SU-DHL-6 (cell line): ENCODE measurements at regions not wholly inside any gene's neighbourhood (a gene's known extent, or its start where the extent isn't known, plus 50 kb on each side); places are given as distances from the start of the nearest gene placed in this dataset.

ENCODE experiments used
- H2AFZ ChIP-seq: fragments of 200-600 bp; sonication (generic); 2 replicates; pipeline ENCODE4 v1.6.1; 2014; ENCODE audit warnings: low read depth, mild to moderate bottlenecking, moderate library complexity, mixed read lengths, antibody characterized with exemption, low read length; ENCODE audit not compliant: severe bottlenecking
- H3F3A ChIP-seq: fragments of 200-600 bp; shearing (Covaris generic); 2 replicates; pipeline ENCODE4 v1.6.0; 2016; ENCODE audit warnings: antibody characterized with exemption, mild to moderate bottlenecking; ENCODE audit not compliant: insufficient read depth
- H3K27ac ChIP-seq: fragments of 200-600 bp; sonication (generic); 2 replicates; pipeline ENCODE4 v1.5.1; 2016; ENCODE audit warnings: low read depth, mild to moderate bottlenecking, low read length, moderate library complexity, mixed read lengths
- H3K27me3 ChIP-seq: fragments of 200-600 bp; sonication (generic), shearing (Covaris generic); 2 replicates; pipeline ENCODE4 v1.6.0; 2014; ENCODE audit warnings: mild to moderate bottlenecking, low read length
- H3K36me3 ChIP-seq: fragments of 200-600 bp; sonication (generic); 2 replicates; pipeline ENCODE4 v1.6.1; 2014; ENCODE audit warnings: mild to moderate bottlenecking, low read length, mixed read lengths
- H3K4me2 ChIP-seq: fragments of 300-600, 200-600 bp; shearing (Covaris generic), sonication (generic); 2 replicates; pipeline ENCODE4 v1.6.0; 2014; ENCODE audit warnings: low read length, low read depth, mild to moderate bottlenecking; ENCODE audit not compliant: poor library complexity, severe bottlenecking
- H3K4me3 ChIP-seq: fragments of 200-600 bp; sonication (generic); 2 replicates; pipeline ENCODE4 v1.5.1; 2014; ENCODE audit warnings: antibody characterized with exemption, low read length, mild to moderate bottlenecking, mixed read lengths; ENCODE audit not compliant: insufficient read depth, poor library complexity, severe bottlenecking
- H3K79me2 ChIP-seq: fragments of 200-600 bp; sonication (generic); 2 replicates; pipeline ENCODE4 v1.6.1; 2014; ENCODE audit warnings: mild to moderate bottlenecking, low read length, moderate library complexity; ENCODE audit not compliant: insufficient read depth
- H3K9ac ChIP-seq: fragments of 200-600 bp; sonication (generic); 2 replicates; pipeline ENCODE4 v1.7.0; 2014; ENCODE audit warnings: mild to moderate bottlenecking, low read length
- H3K9me2 ChIP-seq: fragments of 200-600 bp; sonication (generic); replicated peaks from 2 replicates; pipeline ENCODE4 v1.6.1; 2014; ENCODE audit warnings: low read length; ENCODE audit not compliant: insufficient read depth
- H3K9me3 ChIP-seq: fragments of 200-600 bp; sonication (generic); 2 replicates; pipeline ENCODE4 v1.6.1; 2014; ENCODE audit warnings: low read length, mixed read lengths; ENCODE audit not compliant: insufficient read depth
- H4K20me1 ChIP-seq: fragments of 200-600 bp; sonication (generic); 2 replicates; pipeline ENCODE4 v1.6.1; 2014; ENCODE audit warnings: low read depth, mild to moderate bottlenecking, antibody characterized with exemption, low read length, moderate library complexity, mixed read lengths
- EZH2phosphoT487 ChIP-seq: fragments of 200-600 bp; sonication (generic), shearing (Covaris generic); conservative IDR thresholded peaks from 2 replicates; pipeline ENCODE4 v1.6.1; 2018; ENCODE audit warnings: mild to moderate bottlenecking, antibody characterized with exemption, low read length, moderate library complexity, mixed read lengths
- TF ChIP-seq, protein P1 (sequence below): fragments of 200-600 bp; sonication (generic); IDR thresholded peaks from one replicate; pipeline ENCODE4 v1.5.1; 2017; ENCODE audit warnings: antibody characterized with exemption, mild to moderate bottlenecking, low read length, moderate library complexity; ENCODE audit not compliant: insufficient read depth, poor library complexity, severe bottlenecking

DNA sequence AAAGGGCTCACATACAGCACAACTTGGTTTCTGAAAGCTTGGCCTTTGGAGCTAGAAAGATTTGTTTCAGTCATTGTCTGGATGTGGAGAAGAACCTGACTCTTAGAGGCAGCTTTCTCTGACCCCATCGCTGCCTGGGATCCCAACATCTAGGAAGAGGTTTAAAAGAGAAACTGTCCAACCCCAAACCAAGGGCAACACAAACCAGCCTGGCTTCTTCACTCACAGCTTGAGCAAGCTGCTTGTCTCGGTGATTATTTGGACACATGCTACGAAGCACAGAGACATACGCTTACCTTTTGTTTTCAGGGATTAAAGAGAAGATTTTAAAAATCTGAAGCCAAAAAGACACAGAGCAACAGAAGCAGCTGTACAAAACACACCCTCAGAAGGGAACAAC is 109.8 kb downstream of the ETS2 start:
- no peaks in the 10 kb centered on the region for H3K9me3 ChIP-seq
- H3K4me2 ChIP-seq: no peak overlapping the region
- no peaks in the 10 kb centered on the region for H3K9me2 ChIP-seq
- no peak overlapping the region for H3K4me3 ChIP-seq
- no peak overlapping the region for H3K27ac ChIP-seq
- no peak for TF ChIP-seq EZH2phosphoT487
- TF ChIP-seq, protein P1, sequence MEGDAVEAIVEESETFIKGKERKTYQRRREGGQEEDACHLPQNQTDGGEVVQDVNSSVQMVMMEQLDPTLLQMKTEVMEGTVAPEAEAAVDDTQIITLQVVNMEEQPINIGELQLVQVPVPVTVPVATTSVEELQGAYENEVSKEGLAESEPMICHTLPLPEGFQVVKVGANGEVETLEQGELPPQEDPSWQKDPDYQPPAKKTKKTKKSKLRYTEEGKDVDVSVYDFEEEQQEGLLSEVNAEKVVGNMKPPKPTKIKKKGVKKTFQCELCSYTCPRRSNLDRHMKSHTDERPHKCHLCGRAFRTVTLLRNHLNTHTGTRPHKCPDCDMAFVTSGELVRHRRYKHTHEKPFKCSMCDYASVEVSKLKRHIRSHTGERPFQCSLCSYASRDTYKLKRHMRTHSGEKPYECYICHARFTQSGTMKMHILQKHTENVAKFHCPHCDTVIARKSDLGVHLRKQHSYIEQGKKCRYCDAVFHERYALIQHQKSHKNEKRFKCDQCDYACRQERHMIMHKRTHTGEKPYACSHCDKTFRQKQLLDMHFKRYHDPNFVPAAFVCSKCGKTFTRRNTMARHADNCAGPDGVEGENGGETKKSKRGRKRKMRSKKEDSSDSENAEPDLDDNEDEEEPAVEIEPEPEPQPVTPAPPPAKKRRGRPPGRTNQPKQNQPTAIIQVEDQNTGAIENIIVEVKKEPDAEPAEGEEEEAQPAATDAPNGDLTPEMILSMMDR: no peak
- no peaks in the 10 kb centered on the region for H3K36me3 ChIP-seq
- H4K20me1 ChIP-seq: no peaks in the 10 kb centered on the region
- H3K9ac ChIP-seq: no peak overlapping the region
- no peak overlapping the region for H2AFZ ChIP-seq
- H3K27me3 ChIP-seq: 0 out of 2 replicates have a peak, but pooled peaks cover 2% of the 10 kb centered on the region
- H3F3A ChIP-seq: no peaks in the 10 kb centered on the region; the same call in 1 of the 2 replicates
- H3K79me2 ChIP-seq: no peaks in the 10 kb centered on the region

DNA sequence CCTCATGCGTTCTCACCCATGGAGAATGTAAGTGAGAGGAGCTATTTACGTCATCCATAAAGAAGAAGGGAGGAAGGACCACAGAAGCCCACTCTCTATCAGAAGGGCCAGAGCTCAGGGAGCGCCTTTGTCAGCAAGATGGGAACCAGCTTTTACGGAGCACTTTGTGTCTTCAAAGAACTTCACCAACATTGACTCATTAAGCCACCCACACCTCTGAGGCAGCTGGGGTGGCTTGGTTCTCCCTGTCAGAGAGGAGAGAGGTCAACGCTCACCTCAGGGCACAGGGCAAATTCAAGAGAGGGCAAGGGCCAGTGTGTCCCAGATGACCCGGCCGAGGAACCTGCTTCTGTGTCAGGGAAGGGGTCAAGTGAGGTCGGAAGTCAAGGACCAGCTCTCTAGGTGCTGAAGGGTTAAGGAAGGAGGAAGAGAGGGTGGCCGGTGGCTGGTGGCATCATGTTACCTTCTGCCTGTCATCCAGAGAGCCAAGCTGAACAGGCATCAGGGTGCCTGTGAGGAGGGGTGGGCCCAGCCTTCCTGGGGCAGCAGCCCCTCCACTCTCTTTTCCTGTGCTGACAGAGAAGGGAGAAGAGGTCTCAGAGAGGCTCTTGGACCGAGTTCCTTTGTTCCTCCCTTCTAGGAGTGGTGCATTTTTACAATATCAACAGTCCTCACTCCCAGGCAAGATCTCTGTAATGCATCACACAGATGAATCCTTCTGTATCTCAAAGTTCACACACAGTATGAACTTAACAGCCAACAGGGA is 109.0 kb downstream of the ETS2 start:
- Histone ChIP-seq H3K9me2 (no peaks in the 10 kb centered on the region), H3K9me3 (no peaks in the 10 kb centered on the region), H3K79me2 (no peaks in the 10 kb centered on the region), H3F3A (no peaks in the 10 kb centered on the region; the same call in 1 of the 2 replicates), H3K9ac (no peak overlapping the region), H4K20me1 (no peaks in the 10 kb centered on the region), H3K4me2 (no peak overlapping the region), H2AFZ (no peak overlapping the region), H3K27ac (no peak overlapping the region), H3K36me3 (no peaks in the 10 kb centered on the region), H3K27me3 (0 out of 2 replicates have a peak, but pooled peaks cover 2% of the 10 kb centered on the region), H3K4me3 (no peak overlapping the region)
- TF ChIP-seq EZH2phosphoT487: no peak
- TF ChIP-seq, protein P1: no peak

DNA sequence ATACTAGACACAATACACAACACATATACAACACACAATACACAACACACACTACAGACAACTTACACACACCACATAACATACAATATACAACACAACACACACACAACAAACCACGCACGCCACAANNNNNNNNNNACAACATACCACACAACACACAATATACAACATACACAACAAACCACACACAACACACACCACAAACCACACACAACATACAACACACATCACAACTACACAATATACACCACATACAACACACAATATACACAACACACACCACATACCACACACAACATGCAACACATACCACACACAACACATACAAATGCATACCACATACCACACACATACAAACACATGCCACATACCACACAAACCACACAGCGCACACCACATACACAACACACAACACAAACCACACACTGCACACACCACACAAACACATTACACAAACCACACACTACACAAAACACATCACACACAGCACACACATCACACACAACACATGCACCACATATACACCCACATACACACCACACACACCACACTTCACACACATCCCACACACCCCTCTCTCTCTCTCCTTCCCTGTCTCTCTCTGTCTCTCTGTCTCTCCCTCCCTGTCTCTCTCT is 108.3 kb downstream of the ETS2 start:
- no peak overlapping the region for H3K9ac ChIP-seq
- H4K20me1 ChIP-seq: no peaks in the 10 kb centered on the region
- no peaks in the 10 kb centered on the region for H3K36me3 ChIP-seq
- H3K9me3 ChIP-seq: no peaks in the 10 kb centered on the region
- H3K27ac ChIP-seq: no peak overlapping the region
- H3F3A ChIP-seq: no peaks in the 10 kb centered on the region; the same call in 1 of the 2 replicates
- no peak for TF ChIP-seq EZH2phosphoT487
- TF ChIP-seq, protein P1: no peak
- no peak overlapping the region for H2AFZ ChIP-seq
- no peak overlapping the region for H3K4me2 ChIP-seq
- H3K79me2 ChIP-seq: no peaks in the 10 kb centered on the region
- no peaks in the 10 kb centered on the region for H3K9me2 ChIP-seq
- 0 out of 2 replicates have a peak, but pooled peaks cover 2% of the 10 kb centered on the region for H3K27me3 ChIP-seq
- H3K4me3 ChIP-seq: no peak overlapping the region
